Hepatic stellate cell (primary cell): ENCODE measurements at regions not wholly inside any gene's neighbourhood (a gene's known extent, or its start where the extent isn't known, plus 50 kb on each side); places are given as distances from the start of the nearest gene placed in this dataset.

Source experiments
- DNase-seq: peaks from one replicate; pipeline ENCODE4 v3.0.0; 2011; ENCODE audit warnings: low spot score

DNA sequence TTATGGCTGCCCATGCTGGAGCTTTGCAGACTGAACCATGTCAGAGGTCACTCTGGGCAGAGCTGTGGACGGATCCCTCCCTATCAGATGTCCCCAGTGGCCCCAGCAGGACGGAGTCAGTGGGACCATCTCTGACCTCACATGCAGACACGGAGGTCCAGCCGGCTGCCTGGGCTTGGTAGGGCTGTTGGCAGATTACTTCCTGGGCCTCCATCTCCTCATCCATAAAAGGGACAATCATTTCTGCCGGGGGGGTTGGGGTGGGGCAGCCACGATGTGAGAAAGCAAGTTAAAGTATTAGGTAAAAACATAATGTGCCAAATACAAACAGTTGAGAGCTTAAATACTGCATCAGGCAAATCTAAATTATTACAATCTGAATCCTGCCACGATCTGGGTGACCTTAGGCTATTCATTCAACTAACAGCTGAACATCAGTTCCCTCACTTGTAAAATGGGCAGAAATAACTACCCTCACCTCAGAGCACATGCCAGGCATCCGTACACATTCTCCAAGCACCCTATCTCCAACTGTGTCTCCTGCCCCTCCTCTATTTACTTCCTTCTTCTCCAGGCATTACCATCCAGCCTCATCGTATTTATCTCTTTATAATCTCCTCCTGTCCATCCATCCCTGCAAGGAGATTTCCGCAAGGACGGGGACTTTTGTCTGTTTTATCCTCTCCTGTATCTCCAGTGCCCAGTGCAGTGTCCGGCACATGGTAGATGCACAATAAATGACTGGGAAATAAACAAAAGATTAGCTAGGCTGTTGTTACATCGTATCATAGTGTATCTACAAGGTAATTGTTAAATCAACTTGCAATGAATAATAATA, 192.3 kb upstream of the FOXF1 start:
- no peak for DNase-seq

DNA sequence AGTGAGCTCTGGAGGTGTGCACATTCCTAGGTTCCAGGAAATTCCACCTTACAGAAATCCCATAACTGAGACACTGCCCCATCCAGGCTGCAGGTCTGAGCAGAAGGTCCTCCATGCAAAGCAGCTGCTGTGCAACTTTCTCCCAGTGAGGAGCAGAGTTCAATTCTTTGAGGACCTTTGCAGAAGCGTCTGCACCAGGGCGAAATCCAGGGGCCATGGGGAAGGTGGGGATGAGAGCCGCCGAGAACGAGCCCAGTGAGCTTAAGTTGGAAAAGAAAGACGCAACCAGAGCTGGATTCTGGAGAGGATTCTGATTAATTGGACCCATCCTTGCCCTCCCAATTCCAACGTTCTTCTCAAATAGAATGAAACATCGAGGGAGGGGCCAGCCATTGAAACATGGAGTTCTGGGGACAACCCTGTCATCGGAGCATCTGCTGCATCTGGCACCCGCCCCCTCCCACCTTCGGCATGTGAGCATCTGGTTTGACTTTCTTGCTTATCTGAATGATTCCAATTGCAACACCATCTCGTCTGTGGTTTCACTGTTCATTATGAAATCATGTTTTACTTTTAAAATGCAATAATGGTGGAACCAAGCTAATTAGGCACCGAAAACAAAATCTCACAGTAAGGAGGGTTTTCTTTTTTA, 190.6 kb upstream of the FOXF1 start:
- DNase-seq, result no peak

DNA sequence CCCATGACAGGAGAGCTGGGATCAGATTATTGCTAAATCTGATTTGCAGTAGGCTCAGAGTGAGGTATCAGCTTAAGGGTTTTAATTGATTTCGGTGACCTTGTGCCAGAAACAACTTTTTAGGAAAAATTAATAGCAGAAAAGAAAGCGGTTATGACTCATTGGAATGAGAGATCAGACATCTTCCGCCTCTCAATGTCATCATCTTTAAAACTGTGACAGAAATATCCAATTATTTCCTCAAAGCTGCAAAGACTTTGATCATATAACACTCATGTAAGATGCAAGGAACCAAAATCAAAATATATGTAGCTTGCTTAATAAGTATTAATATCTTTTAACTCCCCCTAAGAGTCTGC, 190.1 kb upstream of the FOXF1 start:
- DNase-seq, result no peak

DNA sequence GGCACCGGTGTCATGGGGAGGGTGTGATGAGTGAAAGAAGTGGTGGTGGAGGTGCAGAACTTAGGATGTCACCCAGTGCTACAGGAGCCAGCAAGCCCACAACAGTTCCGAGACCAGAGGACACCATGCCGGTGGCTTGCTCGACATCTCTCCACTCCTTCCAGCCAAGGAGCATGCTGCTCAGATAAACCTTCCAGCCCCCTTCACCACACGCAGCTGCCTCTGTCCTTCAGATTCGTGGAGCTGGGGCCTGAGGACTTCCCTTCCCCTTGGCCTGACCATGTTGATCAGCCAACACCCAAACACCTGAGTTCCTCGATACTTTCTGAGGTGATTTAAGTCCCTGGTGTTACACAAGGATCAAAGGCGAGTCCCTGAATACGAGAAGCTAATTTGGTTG, 188.8 kb upstream of the FOXF1 start:
- DNase-seq, result no peak

DNA sequence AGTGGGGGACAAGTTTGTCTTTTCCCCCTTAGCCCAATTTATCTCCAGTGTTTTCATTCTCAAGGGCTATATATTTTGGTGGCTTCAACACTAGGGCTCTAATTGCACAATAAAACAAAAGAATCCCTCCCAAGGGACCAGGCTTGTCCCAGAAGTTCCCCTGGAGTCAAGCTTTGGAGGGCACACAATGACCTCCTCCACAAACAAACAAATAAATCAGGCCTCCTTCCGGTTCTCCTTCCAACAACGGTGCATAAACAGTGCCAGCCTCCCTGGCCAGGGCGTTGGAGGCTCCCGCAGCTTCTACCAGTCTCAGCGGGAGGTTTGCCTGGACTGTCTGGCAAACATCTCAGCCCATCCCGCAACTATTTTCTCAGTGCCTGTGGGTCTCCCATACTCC, 188.0 kb upstream of the FOXF1 start:
- no peak for DNase-seq

DNA sequence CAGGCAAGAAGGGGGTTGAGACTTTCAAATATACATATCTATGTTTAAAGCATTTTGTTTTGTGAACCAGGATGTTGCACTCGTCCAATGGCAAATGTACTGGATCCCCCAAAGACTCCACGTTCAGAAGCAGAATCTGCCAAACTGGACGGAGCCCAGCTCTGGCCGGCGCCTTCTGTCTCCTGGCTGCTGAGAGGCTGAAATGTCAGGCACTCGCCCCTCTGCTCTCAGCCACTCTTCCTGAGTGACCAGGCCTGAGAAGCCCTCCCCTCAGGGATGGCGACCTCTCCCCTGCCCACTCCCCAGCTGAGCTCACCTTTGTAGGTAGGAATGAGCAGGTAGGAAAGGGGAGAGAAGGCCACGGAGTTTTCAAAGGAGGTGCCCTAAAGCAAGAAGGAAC, 187.5 kb upstream of the FOXF1 start:
- DNase-seq, result no peak

DNA sequence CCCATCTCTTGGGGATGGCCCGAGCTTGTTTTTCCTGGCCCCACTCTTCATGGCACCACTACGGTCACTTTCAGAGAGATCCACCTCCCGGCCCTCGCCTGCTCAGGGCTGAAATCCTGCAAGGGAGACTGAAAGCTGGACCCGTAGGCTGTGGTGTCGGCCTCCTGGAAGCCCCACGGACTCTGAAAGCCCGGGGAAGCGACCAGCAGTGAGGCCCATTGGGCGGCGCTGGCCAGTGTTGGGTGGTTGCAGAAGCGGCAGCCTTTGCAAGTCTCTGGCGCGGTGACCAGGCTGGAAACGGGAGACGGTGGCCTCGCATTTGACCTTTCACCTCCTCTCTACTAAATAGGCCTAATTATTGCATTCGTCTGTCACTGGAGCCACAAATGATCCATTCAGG, 186.0 kb upstream of the FOXF1 start:
- DNase-seq, result no peak

DNA sequence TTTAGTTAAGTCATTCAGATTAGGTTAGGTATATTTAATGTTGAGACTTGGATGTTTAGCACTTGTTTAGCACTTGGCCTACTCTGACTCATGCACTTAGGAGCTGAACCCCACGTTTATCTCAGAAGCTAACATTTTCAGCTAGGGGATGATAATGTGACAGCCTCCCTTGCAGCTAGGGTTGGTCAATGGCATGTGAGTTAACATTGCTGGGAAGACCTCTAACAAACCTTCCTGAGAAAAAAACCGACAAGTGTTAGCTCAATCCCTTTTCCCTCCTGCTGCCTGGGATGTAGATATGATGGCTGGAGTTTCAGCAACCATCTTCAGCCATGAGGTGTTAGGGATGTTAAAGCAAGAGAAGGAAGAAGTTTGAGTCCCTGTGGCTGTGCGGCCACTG, 185.0 kb upstream of the FOXF1 start:
- no peak for DNase-seq

DNA sequence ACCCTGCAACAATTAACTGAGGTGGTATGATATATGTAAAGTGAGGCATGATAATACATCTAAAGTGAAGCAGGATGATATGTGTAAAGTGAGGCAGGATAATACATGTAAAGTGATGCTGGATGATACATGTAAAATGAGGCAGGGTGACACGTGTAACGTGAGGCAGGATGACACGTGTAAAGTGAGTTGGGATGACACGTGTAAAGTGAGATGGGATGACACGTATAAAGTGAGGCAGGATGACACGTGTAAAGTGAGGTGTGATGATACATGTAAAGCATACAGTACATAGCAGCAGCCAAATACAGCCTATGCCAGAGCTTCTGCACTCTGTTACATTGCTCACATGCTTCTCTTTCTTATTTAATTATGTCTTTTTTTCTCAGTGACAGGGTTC, 184.4 kb upstream of the FOXF1 start:
- no peak for DNase-seq

DNA sequence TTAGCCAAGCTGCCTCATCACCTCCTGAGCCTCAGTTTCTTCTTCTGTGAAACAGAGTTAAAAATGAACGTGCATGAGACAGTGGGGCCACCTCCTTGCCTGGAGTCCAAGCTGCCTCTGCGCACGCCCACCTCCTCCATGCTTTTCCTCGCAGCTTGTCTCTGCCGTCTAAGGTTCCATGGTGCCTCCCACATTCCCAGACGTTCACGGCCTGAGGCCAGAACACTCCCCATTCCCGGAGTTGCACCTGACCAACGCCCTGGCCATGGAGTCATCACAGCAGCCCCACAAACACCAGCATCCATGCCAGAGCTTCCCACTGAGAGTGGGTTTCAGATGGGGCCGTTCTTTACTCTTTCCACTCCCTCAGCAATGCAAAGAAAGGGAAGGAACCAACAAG, 183.0 kb upstream of the FOXF1 start:
- no peak for DNase-seq

DNA sequence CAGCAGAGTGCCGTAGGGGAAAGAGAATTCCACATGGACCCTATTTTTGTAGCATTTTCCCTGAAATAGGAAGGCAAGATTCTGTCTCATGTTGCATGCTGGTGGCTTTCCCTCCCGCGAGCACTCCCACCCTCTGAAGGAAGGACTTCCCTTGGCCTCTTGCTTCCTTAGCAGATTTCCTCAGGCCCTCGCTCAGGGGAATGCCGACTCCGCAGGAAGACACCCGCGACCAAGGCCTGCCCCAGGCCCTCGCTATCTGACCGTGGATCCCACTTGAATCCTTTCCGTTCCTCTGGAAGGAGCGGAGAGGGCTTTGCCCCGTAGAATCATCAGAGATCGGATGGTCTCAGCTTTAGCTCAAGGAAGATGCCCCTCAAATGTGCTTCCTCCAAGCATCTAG, 179.4 kb upstream of the FOXF1 start:
- DNase-seq, result no peak

DNA sequence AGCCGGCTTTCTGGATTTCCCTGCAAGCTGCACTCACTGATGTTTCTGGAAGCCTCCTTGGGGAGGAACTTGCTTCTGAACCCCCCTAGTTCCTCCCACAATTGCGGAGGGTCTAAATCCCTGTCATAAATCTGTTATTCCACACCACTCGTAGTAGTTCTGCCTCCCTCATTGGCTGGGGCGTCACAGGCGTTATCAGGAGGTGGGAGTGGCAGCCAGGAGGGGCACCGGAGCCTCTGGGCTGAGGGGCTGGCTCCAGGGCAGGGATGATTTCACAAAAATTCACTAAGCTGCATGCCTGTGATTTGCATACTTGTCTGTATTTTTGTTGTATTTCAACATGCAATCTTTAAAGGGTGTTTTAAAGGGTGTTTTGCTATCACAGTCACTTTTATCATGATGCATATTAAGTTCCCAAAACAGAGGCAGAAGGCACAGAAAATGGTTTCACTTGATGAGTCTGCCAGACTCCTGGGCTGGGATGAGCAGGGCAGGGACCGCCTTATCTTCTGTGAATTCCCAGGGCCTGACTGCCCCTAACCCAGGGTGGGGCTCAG, 176.2 kb upstream of the FOXF1 start:
- DNase-seq, result no peak

DNA sequence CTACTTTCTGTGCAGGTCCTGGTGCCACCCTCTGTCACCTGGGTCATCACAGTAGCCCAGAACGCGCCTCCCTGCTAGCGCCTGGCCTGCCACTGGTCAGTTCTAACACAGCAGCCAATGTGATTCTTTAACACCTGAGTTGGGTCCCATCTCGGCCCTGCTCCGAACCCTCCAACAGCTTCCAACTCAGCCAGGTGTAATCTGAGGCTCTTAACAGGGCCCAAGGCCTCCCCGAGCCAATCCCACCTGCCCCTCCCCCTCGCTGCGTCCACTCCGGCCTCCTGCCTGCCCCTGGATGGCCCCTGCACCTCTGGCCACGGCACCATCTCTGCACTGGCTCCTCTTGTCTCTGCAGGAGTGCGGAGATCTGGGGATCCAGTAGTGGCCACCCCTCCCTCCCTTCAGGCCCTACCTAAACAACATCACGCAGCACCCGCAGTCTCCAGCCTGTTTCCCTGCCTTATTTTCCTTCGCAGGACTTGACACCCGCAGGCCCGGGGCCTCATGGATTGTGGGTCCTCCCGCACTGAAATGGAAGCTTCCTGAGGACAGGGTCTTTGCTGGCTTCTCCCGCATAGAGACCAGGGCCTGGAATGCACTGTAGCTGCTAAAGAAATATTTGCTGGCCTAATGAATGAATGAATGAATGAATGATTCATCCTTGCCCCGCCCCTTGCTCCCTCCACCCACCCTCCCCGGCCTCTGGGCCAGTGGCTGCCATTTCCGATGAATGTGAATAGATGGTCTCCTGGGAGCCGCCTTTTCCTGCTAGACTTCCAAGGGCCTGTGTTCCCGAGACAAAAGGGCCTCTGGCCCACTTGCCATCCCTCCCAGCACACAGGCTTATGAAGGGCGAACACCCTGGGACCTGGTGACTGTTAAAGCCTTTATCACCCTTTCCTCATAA, 174.8 kb upstream of the FOXF1 start:
- DNase-seq, result no peak

DNA sequence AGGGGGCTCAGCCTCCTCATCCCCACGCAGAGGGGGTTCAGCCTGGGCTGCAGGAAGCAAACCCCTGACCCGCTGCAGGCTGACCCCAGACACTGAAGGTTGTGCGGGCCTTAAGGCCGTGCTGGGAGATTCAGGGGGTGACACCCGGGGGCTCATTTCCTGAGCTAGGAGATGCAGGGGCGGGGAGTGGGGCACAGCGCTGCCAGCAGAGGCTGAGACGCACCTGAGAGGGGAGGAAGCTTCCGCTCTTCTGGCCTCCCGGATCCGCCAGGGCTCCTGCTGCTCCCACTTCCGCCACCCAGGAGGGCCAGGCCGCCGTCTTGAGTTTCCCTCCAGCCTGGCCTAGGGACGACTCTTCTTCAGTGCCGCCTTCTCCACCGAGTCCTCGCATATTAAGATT, 173.2 kb upstream of the FOXF1 start:
- no peak for DNase-seq

DNA sequence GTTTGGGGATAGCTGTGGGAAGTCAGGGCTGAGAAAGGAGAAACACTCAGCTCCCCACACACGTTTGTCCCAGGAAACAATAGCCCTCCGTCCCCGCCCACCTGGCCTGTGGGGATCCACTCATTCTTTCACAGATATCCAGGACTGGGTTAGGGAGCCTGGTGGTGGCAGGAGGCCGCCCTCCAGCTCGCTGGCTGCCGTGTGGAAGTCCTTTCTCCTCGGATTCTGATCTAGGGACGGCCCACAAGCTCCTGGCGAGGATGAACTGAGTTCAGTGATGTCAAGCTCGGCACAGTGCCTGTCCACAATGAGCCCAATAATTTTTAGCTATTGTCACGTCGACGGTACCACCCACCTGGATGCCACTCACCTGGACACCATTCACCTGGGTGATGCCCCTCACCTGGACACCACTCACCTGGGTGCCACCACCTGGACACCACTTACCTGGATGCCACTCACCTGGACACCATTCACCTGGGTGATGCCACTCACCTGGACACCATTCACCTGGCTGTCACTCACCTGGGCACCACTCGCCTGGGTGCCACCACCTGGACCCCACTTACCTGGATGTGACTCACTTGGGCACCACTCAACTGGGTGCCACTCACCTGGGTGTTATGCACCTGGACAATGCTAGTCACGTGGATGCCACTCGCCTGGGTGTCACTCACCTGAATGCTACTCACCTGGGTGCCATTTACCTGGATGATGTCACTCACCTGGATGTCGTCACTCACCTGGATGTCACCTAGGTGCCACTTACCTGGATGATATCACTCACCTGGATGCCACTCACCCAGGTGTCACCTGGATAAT, 172.5 kb upstream of the FOXF1 start:
- DNase-seq, result no peak

DNA sequence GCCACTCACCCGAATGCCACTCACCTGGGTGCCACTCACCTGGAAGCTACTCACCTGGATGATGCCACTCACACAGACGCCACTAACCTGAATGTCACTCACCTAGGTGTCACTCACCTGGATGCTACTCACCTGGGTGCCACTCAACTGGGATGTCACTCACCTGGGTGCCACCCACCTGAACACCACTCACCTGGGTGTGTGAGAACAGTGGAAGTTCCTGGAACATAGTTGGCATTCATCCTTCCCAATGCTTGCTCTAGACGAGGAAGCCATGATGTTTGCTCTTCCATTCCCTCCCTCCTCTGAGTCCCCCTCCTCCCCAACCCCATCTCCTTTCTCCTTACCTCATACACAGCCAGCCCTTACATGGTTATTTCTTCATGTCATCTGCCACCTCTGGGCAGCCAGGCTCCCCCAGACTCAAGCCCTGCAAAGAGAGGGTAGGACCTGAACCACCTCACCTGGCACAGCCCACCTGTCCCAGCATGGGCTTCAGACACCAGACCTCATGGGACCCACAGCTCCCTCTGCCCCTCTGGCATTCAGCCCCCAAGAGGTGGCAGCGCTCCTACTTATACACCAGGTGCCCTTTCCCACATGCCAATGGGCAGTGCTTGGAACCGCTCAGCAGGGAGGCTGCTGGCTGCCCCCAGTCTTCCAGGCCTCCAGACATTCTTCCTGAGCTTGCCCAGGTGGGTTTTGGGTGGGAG, 171.8 kb upstream of the FOXF1 start:
- peak; percentile 33 for DNase-seq

DNA sequence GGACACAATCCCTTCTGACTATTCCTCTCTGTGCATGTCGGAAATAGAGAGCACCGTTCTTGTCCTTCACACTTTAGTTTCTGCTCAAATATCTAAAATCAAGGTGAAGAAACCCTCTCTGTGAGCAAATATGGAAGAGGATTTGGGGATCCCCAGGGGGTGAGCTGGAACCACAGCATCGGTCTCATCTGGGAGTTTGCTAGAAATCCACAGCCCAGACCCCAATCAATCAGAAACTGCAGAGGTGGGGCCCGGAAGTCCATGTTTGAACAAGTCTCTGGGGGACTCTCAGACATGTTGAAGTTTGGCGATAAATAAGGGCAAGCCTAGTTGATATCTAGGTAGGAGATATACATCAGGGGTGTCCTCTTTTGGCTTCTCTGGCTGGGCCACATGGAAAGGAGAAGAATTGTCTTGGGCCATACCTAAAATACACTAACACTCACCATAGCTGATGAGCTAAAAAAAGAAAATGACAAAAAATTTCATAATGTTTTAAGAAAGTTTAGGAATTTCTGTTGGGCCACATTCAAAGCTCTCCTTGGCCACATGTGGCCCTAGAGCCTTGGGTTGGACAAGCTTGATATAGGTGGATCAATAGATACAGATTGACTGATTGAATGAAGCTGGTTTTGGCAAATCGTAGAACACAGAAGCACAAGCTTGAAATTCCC, 168.0 kb upstream of the FOXF1 start:
- DNase-seq, result no peak

DNA sequence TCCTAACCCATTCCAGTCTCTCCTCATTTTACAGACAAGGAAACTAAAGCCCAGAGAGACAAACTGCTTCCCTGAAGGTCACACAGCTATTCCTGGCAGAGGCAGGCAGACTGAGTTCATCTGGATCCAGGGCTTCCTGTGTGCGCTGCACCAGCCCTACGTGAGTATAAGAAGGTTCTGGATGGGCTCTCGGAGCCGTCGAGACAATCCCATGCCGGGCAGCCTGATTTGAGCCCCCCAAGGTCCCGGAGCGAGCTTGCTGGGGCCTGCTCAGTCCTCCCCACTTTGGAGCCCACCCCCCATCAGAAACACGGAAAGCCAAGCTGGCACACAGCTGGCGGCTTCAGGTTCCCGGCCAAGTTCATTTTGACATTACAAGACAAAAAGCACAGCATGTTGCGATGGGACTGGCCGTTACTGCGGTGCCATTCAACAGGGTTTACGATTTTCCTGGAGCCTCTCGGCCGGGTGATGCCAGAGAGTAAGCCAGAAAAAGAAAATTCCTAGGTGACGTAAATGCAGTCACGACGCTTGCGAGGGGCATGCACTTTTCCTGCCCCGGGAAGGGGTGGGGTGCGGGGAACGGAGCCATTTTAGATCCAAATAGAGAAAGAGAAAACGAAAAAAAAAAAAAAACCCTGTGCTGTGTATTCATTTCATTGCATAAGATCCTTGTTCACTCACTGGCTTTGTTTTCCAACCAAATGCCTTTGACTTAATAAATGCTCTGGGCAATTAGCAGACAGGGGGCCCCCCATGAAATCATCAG, 167.1 kb upstream of the FOXF1 start:
- DNase-seq, result peak; percentile 91

DNA sequence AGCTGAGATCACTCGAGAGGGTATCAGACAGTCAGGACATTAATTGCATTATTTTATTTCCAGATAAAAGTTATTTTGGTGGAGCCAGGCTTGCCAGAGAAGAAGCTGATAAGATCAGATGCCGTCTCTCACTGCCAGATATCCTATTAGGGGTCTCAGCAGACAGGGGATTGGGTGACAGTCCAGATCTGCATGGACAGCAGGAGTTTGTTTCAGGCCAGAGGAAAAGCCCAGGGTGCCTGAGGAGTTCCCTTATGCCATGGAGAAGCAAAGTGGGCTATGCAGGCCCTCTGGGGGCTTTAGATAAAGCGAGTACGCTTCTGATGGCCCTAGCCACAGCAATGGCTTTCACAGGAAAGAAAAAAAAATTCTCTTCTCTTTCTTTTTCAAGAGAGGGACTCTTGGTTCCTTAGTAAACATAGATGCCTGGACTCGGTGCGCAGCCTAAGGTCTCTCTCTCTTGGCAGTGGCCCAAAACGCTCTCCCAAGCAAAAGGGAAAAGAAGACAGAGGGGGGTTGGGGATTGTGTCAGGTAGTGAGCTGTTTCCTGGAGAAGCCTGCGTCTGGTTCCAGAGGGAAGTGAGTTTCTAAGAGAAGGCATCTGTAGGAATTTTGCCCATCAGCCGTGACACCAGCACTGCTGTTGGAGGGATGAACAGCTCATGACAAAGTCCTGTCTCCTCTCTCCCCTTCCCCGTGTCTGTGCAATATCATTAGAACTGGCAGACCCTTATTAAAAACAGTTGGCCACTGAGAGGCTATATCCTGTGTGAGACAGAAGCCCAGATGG, 166.3 kb upstream of the FOXF1 start:
- DNase-seq, result no peak
